ENCODE measurements at regions not wholly inside any gene's neighbourhood (a gene's known extent, or its start where the extent isn't known, plus 50 kb on each side); places are given as distances from the start of the nearest gene placed in this dataset.

DNA sequence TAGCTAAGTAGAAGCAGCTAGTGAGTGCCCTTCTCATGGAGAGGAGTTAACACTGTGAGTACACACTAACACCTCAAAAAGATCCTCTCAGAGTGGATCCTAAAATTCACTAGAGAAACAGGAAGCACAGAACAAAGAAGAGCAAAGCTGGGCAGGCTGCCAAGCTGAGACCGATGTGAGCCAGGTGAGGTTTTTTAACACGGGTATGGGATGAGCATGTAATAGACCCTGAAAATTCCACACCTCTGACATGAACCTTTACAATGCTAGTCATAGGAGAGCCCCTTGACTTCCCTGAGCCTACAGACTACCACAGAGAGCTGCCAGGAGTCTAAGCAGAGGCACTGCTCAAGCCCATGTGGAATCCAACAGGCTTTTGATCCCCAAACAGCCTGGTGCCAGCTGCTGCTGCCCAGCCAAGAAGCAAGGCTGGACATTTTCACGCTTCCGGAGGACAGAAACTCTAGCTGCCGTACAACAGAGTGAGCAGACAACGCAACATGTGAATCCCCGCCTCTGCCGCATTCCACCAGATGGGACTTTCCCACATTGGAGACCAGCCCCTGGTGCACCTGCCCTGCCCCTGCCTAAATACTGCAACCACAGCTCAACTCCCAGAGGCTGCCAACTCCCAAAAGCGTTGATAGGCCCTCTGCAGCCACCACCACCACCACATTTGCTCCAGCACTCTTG lies 280.8 kb downstream of the CDH10 start:
- no peak for DNase-seq
- intact Hi-C loops (cut with DNase I), result no loop called here
- no peak overlapping the region for H3K4me3 ChIP-seq
- H3K9me3 ChIP-seq, result peaks cover 0 to 20% (median 0%) of the 10 kb centered on the region in 3 donors
- no peaks in the 10 kb centered on the region for H3K27me3 ChIP-seq
- no peaks in the 10 kb centered on the region for H3K36me3 ChIP-seq
- TF ChIP-seq CTCF (IDR thresholded peaks at IDR 0.05), result no peak
- TF ChIP-seq POLR2A (IDR thresholded peaks at IDR 0.05), result no peak
- H3K27ac ChIP-seq, result no peak overlapping the region
- no peaks in the 10 kb centered on the region for H3K4me1 ChIP-seq
- WGBS, 2 donors, result 48 to 50% methylated on average over 2 of the region's 9 CpGs

DNA sequence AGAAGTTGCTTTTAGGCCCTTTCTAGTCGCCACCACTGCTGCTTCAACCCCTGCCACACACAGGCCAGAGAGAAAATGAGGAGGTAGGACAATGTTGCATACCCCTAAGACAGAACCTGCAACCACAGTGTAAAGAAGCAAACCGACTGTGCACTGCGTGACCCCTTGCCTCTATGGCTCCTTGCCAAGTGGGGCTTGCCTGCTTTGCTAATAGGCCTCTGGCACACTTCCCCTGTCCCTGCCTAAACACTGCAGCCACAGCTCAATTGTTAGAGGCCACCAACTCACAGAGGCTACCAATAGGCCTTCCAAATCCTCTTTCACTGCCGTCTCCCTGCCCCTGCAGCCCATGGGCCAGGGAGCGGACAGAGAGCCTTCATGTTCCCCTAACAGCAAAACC lies 280.1 kb downstream of the CDH10 start:
- WGBS, 2 donors, result 67 to 80% methylated on average over 4 of the region's 5 CpGs
- intact Hi-C loops (cut with DNase I), result no loop called here
- Histone ChIP-seq H3K27ac (no peak overlapping the region), H3K36me3 (no peaks in the 10 kb centered on the region), H3K9me3 (peaks cover 0 to 20% (median 0%) of the 10 kb centered on the region in 3 donors), H3K4me1 (no peaks in the 10 kb centered on the region), H3K4me3 (no peak overlapping the region), H3K27me3 (no peaks in the 10 kb centered on the region)
- TF ChIP-seq POLR2A (IDR thresholded peaks at IDR 0.05), result no peak
- no peak for TF ChIP-seq CTCF (IDR thresholded peaks at IDR 0.05)
- DNase-seq, result no peak

- 67 to 75% methylated on average over 1 of the region's 1 CpG for WGBS, 2 donors
- no peaks in the 10 kb centered on the region for H3K27me3 ChIP-seq
- no peak for TF ChIP-seq POLR2A (IDR thresholded peaks at IDR 0.05)
- TF ChIP-seq CTCF (IDR thresholded peaks at IDR 0.05), result no peak
Observed at GRCh38 chr5:24365406-24365805, 279.4 kb downstream of the CDH10 start.

DNA sequence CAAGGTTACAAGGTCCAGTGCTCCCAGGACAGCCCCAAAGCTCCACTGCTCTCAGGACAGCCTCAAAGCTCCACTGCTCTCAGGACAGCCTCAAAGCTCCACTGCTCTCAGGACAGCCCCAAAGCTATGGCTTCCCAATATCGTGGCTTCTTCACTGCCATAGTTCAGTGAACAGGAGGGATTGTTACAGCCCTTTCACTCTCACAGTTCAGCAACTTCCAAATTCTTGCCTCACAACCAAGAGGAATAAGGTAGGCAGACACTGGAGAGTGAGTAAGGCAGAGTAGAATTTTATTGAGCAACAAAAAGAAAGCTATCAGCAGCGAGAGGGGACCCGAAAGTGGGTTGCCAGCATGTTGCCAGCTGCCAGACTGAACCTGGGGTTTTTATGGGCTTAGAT lies 277.6 kb downstream of the CDH10 start:
- Histone ChIP-seq H3K9me3 (peaks cover 0 to 20% (median 0%) of the 10 kb centered on the region in 3 donors), H3K4me3 (no peak overlapping the region), H3K27ac (no peak overlapping the region), H3K36me3 (no peaks in the 10 kb centered on the region), H3K27me3 (no peaks in the 10 kb centered on the region), H3K4me1 (no peaks in the 10 kb centered on the region)
- WGBS, 2 donors, result 61 to 72% methylated on average over 3 of the region's 3 CpGs
- TF ChIP-seq CTCF (IDR thresholded peaks at IDR 0.05), result no peak
- no peak for TF ChIP-seq POLR2A (IDR thresholded peaks at IDR 0.05)
- DNase-seq, result no peak
- intact Hi-C loops (cut with DNase I), result no loop called here

More at GRCh38 chr5:24365406-24365805, 279.4 kb downstream of the CDH10 start:
- peaks cover 0 to 20% (median 0%) of the 10 kb centered on the region in 3 donors for H3K9me3 ChIP-seq
- no peaks in the 10 kb centered on the region for H3K36me3 ChIP-seq
- H3K27ac ChIP-seq, result no peak overlapping the region
- DNase-seq, result no peak
- intact Hi-C loops (cut with DNase I), result no loop called here
- H3K4me1 ChIP-seq, result no peaks in the 10 kb centered on the region
- H3K4me3 ChIP-seq, result no peak overlapping the region

- Histone ChIP-seq H3K27me3 (no peaks in the 10 kb centered on the region), H3K27ac (no peak overlapping the region), H3K4me1 (no peaks in the 10 kb centered on the region), H3K36me3 (no peaks in the 10 kb centered on the region), H3K4me3 (no peak overlapping the region), H3K9me3 (peaks cover 0 to 20% (median 0%) of the 10 kb centered on the region in 3 donors)
- no peak for DNase-seq
- TF ChIP-seq CTCF (IDR thresholded peaks at IDR 0.05), result no peak
- TF ChIP-seq POLR2A (IDR thresholded peaks at IDR 0.05), result no peak
- intact Hi-C loops (cut with DNase I), result no loop called here
- 20 to 21% methylated on average over 2 of the region's 2 CpGs for WGBS, 2 donors
Observed at GRCh38 chr5:24368115-24368514, 276.7 kb downstream of the CDH10 start.
